T-helper 2 cell (primary cell): ENCODE measurements at regions not wholly inside any gene's neighbourhood (a gene's known extent, or its start where the extent isn't known, plus 50 kb on each side); places are given as distances from the start of the nearest gene placed in this dataset.

Source experiments
- DNase-seq, 5 experiments: peaks; one replicate each; pipeline versions ENCODE4 v3.0.0 to v3.0.0-alpha.2; 2012 to 2022

- no peak for DNase-seq
Observed at GRCh38 chr9:135220601-135221575, 133.4 kb downstream of the OLFM1 start.

GRCh38 chr9:135221576-135221950, 134.1 kb downstream of the OLFM1 start:
- no peak for DNase-seq

GRCh38 chr9:135221951-135222631, 134.6 kb downstream of the OLFM1 start:
- no peak for DNase-seq

GRCh38 chr9:135222881-135223760, 135.7 kb downstream of the OLFM1 start:
- no peak for DNase-seq

- no peak for DNase-seq
Observed at GRCh38 chr9:135223831-135224230, 136.4 kb downstream of the OLFM1 start.

GRCh38 chr9:135224286-135224877, 136.9 kb downstream of the OLFM1 start:
- DNase-seq: no peak

GRCh38 chr9:135224921-135225541, 137.6 kb downstream of the OLFM1 start:
- no peak for DNase-seq

- DNase-seq: no peak
Observed at GRCh38 chr9:135225619-135226228, 138.3 kb downstream of the OLFM1 start.

GRCh38 chr9:135226369-135227050, 139.0 kb downstream of the OLFM1 start:
- no peak for DNase-seq

GRCh38 chr9:135227641-135228251, 140.3 kb downstream of the OLFM1 start:
- DNase-seq: no peak

GRCh38 chr9:135228345-135228982, 141.0 kb downstream of the OLFM1 start:
- DNase-seq: no peak

- DNase-seq: no peak
Observed at GRCh38 chr9:135228983-135229625, 141.6 kb downstream of the OLFM1 start.

- DNase-seq: no peak
Observed at GRCh38 chr9:135229701-135230385, 142.4 kb downstream of the OLFM1 start.

GRCh38 chr9:135230386-135230765, 142.9 kb downstream of the OLFM1 start:
- no peak for DNase-seq

- no peak for DNase-seq
Observed at GRCh38 chr9:135230817-135231520, 143.5 kb downstream of the OLFM1 start.

GRCh38 chr9:135239100-135239768, 151.8 kb downstream of the OLFM1 start:
- no peak for DNase-seq

- DNase-seq: peak in 1 of 5 experiments; percentile 8
Observed at GRCh38 chr9:135239769-135240141, 152.3 kb downstream of the OLFM1 start.

- no peak for DNase-seq
Observed at GRCh38 chr9:135240222-135240621, 152.8 kb downstream of the OLFM1 start.
